Lower leg skin (tissue), 3 donors: ENCODE measurements at regions not wholly inside any gene's neighbourhood (a gene's known extent, or its start where the extent isn't known, plus 50 kb on each side); places are given as distances from the start of the nearest gene placed in this dataset.

Source experiments
- CTCF ChIP-seq, 3 donors: fragments of 450-650 bp; IDR thresholded peaks; one replicate each; pipeline ENCODE4 v1.5.1; 2016; ENCODE audit warnings: antibody characterized with exemption in 3 of 3, mild to moderate bottlenecking in 3 of 3, moderate library complexity in 2 of 3
- POLR2A ChIP-seq, 2 donors: fragments of 450-650 bp; IDR thresholded peaks; one replicate each; pipeline ENCODE4 v1.6.1; 2016 to 2017; ENCODE audit warnings: antibody characterized with exemption in 2 of 2, mild to moderate bottlenecking in 1 of 2, moderate library complexity in 1 of 2

- TF ChIP-seq POLR2A (IDR thresholded peaks at IDR 0.05) (no peak), CTCF (IDR thresholded peaks at IDR 0.05) (no peak)
These were observed 284.7 kb upstream of the DDHD1 start for GRCh38 chr14:53437858-53438257.
